ENCODE measurements at regions not wholly inside any gene's neighbourhood (a gene's known extent, or its start where the extent isn't known, plus 50 kb on each side); places are given as distances from the start of the nearest gene placed in this dataset.

DNA sequence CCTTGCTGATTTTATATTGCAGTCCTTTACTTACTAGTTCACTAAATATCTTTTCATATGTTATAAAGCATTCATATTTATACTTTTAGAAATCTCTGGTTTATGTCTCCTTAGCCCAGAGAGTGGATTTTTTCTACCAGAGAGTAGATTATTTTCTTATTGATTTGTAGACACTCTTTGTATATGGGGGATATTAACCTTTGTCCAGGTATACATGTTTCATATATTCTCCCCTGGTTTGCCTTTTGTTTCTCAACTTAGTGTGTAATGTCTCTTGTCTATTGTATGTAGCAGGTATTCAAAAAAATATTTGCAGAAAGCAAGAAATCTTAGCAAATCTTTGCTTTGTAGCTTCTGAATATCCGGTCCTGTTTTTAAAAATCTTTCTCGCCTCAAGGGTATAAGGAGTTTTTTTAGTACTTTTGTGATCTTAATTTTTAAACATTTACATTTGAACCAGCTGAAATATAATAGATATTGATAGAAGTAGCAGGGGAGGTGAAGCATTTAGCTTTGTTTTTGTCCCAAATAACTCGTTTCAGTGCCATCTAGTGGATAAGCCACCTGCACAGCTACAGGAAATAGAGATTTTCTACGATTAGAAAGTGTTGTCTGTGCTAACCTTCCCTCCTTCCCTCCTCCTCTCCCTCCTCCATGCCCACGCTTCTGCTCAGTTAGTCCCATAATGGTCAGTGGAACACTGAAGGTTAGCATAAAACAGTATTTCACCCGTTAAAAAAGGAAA is 97.0 kb downstream of the PHETA1 start:
- TF ChIP-seq JUN (IDR thresholded peaks at IDR 0.05), result no peak
- no peak for TF ChIP-seq POLR2A (IDR thresholded peaks at IDR 0.05; ENCODE audit: low read length)
- TF ChIP-seq, protein P1, sequence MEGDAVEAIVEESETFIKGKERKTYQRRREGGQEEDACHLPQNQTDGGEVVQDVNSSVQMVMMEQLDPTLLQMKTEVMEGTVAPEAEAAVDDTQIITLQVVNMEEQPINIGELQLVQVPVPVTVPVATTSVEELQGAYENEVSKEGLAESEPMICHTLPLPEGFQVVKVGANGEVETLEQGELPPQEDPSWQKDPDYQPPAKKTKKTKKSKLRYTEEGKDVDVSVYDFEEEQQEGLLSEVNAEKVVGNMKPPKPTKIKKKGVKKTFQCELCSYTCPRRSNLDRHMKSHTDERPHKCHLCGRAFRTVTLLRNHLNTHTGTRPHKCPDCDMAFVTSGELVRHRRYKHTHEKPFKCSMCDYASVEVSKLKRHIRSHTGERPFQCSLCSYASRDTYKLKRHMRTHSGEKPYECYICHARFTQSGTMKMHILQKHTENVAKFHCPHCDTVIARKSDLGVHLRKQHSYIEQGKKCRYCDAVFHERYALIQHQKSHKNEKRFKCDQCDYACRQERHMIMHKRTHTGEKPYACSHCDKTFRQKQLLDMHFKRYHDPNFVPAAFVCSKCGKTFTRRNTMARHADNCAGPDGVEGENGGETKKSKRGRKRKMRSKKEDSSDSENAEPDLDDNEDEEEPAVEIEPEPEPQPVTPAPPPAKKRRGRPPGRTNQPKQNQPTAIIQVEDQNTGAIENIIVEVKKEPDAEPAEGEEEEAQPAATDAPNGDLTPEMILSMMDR (IDR thresholded peaks at IDR 0.05), result peak; percentile 47
- TF ChIP-seq CEBPB (IDR thresholded peaks at IDR 0.05), result no peak
- TF ChIP-seq EP300 (IDR thresholded peaks at IDR 0.05), result no peak
- no peak for TF ChIP-seq NR3C1 (IDR thresholded peaks at IDR 0.05)
- TF ChIP-seq POLR2AphosphoS2 (conservative IDR thresholded peaks at IDR 0.05; ENCODE audit: low read length), result no peak
- TF ChIP-seq EHMT2 (IDR thresholded peaks at IDR 0.05; ENCODE audit: low read depth), result no peak
- no peak for TF ChIP-seq CHD2 (IDR thresholded peaks at IDR 0.05; ENCODE audit: low read length, partially characterized antibody)
- no peak for TF ChIP-seq HOXA7 (CRISPR knock-in tag; IDR thresholded peaks at IDR 0.05)
- TF ChIP-seq, protein P2, sequence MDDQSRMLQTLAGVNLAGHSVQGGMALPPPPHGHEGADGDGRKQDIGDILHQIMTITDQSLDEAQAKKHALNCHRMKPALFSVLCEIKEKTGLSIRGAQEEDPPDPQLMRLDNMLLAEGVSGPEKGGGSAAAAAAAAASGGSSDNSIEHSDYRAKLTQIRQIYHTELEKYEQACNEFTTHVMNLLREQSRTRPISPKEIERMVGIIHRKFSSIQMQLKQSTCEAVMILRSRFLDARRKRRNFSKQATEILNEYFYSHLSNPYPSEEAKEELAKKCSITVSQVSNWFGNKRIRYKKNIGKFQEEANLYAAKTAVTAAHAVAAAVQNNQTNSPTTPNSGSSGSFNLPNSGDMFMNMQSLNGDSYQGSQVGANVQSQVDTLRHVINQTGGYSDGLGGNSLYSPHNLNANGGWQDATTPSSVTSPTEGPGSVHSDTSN (IDR thresholded peaks at IDR 0.05), result no peak
- no peak for TF ChIP-seq CBX2 (IDR thresholded peaks at IDR 0.05; ENCODE audit: borderline replicate concordance, low read depth)

Data from A549 (cell line).